Uterus (tissue), 2 donors: ENCODE measurements at regions not wholly inside any gene's neighbourhood (a gene's known extent, or its start where the extent isn't known, plus 50 kb on each side); places are given as distances from the start of the nearest gene placed in this dataset.

Source experiments
- POLR2A ChIP-seq, 2 donors: fragments of 450-650 bp; IDR thresholded peaks; one replicate each; pipeline ENCODE4 v1.6.1; 2016; ENCODE audit warnings: antibody characterized with exemption in 2 of 2, mild to moderate bottlenecking in 1 of 2, moderate library complexity in 1 of 2
- TF ChIP-seq, protein P1 (sequence below), 4 experiments: fragments of 200-600 bp in 2 of 4; fragments of 450-650 bp in 2 of 4; sonication (generic) in 2 of 4; IDR thresholded peaks; one replicate each; pipeline ENCODE4 v1.5.1; 2016 to 2019; ENCODE audit warnings: antibody characterized with exemption in 4 of 4, mild to moderate bottlenecking in 2 of 4, moderate library complexity in 1 of 4

DNA sequence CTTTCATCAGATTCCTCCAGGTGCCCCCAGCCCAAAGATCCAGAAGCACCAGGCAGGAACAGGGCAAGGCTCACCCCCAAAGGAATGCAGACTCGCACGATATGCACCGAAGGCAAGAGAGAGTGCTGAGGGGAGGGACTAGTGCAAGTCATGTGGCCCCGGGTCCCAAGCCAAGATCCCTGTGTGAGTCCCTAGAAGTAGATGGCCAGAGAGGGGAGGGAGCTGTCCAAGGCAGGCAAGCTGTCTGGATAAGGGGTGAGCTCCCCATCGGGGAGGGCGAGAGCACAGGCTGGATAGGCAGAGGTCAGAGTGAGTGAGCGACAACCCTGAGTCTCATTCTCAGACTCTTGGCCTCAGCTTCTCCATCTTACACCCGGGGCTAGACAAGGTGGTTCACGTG is 171.5 kb upstream of the LINGO1 start:
- TF ChIP-seq, protein P1, sequence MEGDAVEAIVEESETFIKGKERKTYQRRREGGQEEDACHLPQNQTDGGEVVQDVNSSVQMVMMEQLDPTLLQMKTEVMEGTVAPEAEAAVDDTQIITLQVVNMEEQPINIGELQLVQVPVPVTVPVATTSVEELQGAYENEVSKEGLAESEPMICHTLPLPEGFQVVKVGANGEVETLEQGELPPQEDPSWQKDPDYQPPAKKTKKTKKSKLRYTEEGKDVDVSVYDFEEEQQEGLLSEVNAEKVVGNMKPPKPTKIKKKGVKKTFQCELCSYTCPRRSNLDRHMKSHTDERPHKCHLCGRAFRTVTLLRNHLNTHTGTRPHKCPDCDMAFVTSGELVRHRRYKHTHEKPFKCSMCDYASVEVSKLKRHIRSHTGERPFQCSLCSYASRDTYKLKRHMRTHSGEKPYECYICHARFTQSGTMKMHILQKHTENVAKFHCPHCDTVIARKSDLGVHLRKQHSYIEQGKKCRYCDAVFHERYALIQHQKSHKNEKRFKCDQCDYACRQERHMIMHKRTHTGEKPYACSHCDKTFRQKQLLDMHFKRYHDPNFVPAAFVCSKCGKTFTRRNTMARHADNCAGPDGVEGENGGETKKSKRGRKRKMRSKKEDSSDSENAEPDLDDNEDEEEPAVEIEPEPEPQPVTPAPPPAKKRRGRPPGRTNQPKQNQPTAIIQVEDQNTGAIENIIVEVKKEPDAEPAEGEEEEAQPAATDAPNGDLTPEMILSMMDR (IDR thresholded peaks at IDR 0.05): no peak
- no peak for TF ChIP-seq POLR2A (IDR thresholded peaks at IDR 0.05)
